Epithelial cell of esophagus (primary cell): ENCODE measurements at regions not wholly inside any gene's neighbourhood (a gene's known extent, or its start where the extent isn't known, plus 50 kb on each side); places are given as distances from the start of the nearest gene placed in this dataset.
A peak's percentile ranks its signal among the peaks of the same experiment; 100 is the strongest.

ENCODE experiments used
- DNase-seq: peaks from one replicate; pipeline ENCODE4 v3.0.0; 2010; ENCODE audit warnings: low read depth
- H3K4me3 ChIP-seq: 2 replicates; pipeline ENCODE4 v1.5.1; 2011; ENCODE audit warnings: mild to moderate bottlenecking, low read length, control low read depth
- TF ChIP-seq, protein P1 (sequence below): IDR thresholded peaks from 2 replicates; pipeline ENCODE4 v1.5.1; 2011; ENCODE audit warnings: low read depth, mild to moderate bottlenecking, low read length, control low read depth, inconsistent platforms; ENCODE audit not compliant: insufficient read depth; ENCODE audit errors: missing control alignments

DNA sequence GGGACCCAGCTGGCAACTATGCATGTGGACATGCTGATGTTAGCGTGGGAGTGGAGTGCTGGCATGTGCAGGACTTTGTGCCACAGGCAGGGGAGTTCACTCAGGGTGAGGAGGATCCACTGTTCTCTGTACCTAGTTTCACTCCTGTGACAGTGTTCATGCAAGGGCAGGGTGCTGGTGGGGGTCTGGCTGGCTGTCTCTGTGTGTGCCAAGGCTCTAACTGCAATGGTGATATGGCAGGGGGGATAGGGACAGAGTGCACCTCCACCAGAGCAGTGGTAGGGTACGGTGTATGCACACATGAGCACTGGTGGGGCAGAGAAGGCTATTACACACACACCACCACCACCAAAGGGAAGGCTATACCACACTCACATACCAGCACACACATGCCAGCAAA, 210.2 kb upstream of the DEFB112 start:
- TF ChIP-seq, protein P1, sequence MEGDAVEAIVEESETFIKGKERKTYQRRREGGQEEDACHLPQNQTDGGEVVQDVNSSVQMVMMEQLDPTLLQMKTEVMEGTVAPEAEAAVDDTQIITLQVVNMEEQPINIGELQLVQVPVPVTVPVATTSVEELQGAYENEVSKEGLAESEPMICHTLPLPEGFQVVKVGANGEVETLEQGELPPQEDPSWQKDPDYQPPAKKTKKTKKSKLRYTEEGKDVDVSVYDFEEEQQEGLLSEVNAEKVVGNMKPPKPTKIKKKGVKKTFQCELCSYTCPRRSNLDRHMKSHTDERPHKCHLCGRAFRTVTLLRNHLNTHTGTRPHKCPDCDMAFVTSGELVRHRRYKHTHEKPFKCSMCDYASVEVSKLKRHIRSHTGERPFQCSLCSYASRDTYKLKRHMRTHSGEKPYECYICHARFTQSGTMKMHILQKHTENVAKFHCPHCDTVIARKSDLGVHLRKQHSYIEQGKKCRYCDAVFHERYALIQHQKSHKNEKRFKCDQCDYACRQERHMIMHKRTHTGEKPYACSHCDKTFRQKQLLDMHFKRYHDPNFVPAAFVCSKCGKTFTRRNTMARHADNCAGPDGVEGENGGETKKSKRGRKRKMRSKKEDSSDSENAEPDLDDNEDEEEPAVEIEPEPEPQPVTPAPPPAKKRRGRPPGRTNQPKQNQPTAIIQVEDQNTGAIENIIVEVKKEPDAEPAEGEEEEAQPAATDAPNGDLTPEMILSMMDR, result no peak
- DNase-seq, result no peak
- no peak overlapping the region for H3K4me3 ChIP-seq

DNA sequence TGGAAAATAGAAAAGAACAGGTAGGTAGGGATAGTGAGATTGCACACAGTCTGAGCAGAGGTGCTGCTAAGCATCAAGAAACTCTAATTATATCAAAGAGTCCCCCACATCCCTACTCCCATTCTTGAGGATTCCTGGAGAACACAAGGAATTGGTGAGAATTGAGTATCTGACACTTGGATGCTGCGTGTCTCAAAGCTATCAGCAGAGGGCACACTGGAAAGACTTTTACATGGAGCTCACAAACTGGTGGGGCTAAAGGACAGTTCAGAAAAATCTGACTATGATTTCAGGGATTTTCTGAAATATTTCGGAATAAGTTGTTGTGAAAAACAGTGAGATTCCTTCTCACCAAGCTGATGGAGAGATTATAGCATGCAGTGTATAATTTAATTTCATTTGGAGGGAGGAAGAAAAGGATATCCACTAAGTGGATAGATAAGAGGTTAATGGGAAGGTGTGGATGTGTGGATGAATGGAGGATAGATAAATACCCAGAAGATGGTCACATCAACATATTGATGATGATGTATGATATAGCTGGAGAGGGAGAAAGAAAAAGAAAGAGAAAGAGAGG, 215.4 kb upstream of the DEFB112 start:
- TF ChIP-seq, protein P1, result peak; percentile 54
- no peak overlapping the region for H3K4me3 ChIP-seq
- peak; percentile 41 for DNase-seq

DNA sequence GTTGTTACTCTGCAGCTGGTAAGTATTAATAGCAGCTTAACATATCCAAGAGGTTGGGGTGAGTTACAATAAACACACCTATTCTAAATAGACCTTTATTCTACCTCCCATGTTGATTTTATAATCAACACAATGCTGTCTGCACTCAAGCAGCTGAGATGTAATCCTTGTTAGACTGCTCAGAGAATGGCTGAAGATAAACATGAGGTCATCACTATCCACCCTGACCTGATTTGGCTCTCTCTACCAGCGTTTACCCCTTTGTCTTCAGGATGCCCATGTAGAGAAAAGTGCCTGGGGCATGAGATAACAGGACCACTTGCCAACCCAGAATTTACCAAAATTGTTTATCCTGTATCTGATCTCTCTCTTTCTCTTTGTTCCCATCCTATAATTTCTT, 220.7 kb upstream of the DEFB112 start:
- TF ChIP-seq, protein P1, result no peak
- H3K4me3 ChIP-seq, result no peak overlapping the region
- peak; percentile 10 for DNase-seq

DNA sequence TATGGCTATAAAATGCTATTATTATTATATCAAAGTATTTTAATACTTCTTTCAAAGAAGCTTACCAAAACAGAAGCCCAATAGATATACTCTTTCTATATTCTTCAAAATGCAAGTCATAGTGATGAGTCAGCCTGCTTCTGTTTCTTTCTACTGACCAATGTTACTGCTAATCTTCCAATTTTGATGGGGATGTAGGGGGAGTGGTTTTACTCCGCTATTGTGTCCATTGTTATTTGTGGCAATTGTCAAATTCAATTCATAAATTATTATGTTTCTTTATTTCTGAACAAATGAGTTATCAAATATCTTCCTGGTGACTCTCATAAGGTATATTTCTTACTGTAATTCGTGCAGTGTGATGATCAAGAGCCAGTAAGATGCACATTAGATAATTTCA, 221.5 kb upstream of the DEFB112 start:
- peak; percentile 31 for DNase-seq
- TF ChIP-seq, protein P1, result no peak
- H3K4me3 ChIP-seq, result no peak overlapping the region

DNA sequence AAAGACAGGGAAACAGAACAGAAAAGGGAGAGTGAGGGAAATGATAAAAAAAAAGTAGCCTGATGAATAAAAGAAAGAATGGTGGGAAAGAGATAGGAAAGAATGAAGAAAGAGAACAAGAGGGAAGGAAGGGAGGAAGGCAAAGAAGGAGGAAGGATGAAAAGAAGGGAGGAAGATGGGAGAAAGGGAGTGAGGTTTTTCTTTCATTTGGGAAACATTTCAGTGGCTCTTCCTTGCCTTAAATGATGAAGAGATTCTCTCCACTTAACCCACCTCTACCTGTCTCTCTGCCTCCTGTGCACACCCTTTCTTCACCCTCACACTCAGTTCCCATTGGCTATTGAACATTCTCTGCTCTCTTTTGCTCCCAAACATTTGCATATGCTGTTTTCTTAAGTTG, 222.1 kb upstream of the DEFB112 start:
- H3K4me3 ChIP-seq, result no peak overlapping the region
- no peak for DNase-seq
- TF ChIP-seq, protein P1, result no peak

DNA sequence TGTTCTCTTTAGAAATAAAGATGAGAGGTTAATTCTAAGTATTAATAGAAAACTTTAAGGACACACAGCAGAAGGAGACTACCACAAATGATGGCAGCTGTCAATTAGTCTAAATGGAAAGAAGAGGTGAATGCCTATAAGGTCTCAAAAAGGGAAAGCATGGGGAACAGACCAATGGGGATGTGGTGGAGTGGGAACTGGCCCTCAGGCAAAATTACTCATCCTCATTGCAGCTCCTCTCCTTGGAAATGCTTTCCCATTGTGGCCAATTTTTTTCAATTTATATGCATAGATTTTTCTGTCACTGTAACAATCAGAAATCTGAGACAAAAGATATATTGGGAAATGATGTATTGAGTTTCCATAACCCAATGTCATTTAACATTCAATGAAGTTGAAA, 222.9 kb upstream of the DEFB112 start:
- H3K4me3 ChIP-seq, result no peak overlapping the region
- peak; percentile 51 for DNase-seq
- TF ChIP-seq, protein P1, result no peak

DNA sequence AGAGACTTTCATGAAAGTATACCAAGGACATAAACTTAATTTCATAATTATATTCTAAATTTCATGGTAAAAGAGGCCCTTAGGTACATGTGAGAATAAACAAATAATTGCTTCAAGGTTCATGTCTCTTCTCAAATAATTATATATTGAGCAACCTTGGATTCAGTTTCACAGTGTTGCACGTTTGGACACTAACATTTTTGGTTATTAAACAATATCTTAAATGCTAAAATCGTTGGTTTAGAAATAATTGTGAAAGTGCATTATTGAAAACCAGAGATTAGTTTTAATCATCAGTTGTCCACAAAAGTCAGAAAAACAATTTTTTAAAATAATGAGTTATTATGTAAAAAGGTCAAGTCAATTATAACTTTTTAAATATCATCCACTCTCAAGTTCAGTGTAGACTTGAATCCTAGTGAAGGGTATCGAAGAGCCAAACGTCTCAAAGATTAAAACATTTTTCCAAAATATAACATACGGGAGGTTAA, 227.1 kb upstream of the DEFB112 start:
- TF ChIP-seq, protein P1, result no peak
- DNase-seq, result no peak
- no peak overlapping the region for H3K4me3 ChIP-seq
